ENCODE measurements at regions not wholly inside any gene's neighbourhood (a gene's known extent, or its start where the extent isn't known, plus 50 kb on each side); places are given as distances from the start of the nearest gene placed in this dataset.

DNA sequence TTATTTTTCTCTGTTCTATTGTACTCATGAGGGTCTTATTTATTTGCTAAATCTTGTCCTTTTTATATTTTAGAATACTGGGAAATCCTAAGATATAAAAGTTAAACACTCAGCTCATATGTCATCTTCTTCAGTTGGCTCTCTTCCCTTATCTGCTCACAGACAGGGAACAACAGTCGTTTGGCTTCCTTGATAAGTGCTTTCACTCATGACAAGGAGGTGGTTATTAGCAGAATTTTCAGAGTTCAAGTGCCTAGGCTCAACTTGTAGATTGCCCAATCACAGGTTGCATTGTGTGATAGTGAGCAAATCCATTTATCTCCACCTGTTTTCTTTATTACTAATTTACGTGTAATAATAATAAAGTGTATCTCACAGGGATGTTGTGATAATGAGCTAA lies 620.3 kb upstream of the PCDH20 start:
- WGBS, 2 donors = 30% methylated on average over 2 of the region's 2 CpGs
- no peaks in the 10 kb centered on the region for H3K36me3 ChIP-seq (replicated peaks in 1 of 2; ENCODE audit: insufficient read depth in 1 of 2, low read depth in 2 of 2)
- TF ChIP-seq CTCF (IDR thresholded peaks at IDR 0.05) = no peak
- no peak for TF ChIP-seq POLR2A (IDR thresholded peaks at IDR 0.05)
- H3K4me3 ChIP-seq = no peak overlapping the region
- no peak for ATAC-seq
- H3K27me3 ChIP-seq = no peaks in the 10 kb centered on the region
- H3K9me3 ChIP-seq = no peaks in the 10 kb centered on the region
- no peaks in the 10 kb centered on the region for H3K4me1 ChIP-seq
- intact Hi-C loops (cut with DNase I) = no loop called here
- DNase-seq = no peak
- H3K27ac ChIP-seq = no peak overlapping the region

GRCh38 chr13:62033934-62034333 lies 618.3 kb upstream of the PCDH20 start:
- TF ChIP-seq CTCF (IDR thresholded peaks at IDR 0.05) = no peak
- TF ChIP-seq POLR2A (IDR thresholded peaks at IDR 0.05) = no peak
- intact Hi-C loops (cut with DNase I) = no loop called here
- Histone ChIP-seq H3K27me3 (no peaks in the 10 kb centered on the region), H3K9me3 (no peaks in the 10 kb centered on the region), H3K27ac (no peak overlapping the region), H3K4me3 (no peak overlapping the region), H3K36me3 (replicated peaks in 1 of 2; ENCODE audit: insufficient read depth in 1 of 2, low read depth in 2 of 2) (no peaks in the 10 kb centered on the region), H3K4me1 (no peaks in the 10 kb centered on the region)
- DNase-seq = no peak
- 37 to 44% methylated on average over 4 of the region's 4 CpGs for WGBS, 2 donors
- no peak for ATAC-seq

- no peaks in the 10 kb centered on the region for H3K9me3 ChIP-seq
- no peaks in the 10 kb centered on the region for H3K36me3 ChIP-seq (replicated peaks in 1 of 2; ENCODE audit: insufficient read depth in 1 of 2, low read depth in 2 of 2)
- no peaks in the 10 kb centered on the region for H3K27me3 ChIP-seq
- H3K27ac ChIP-seq = no peak overlapping the region
- DNase-seq (no peak), ATAC-seq (no peak)
- intact Hi-C loops (cut with DNase I) = no loop called here
- TF ChIP-seq CTCF (IDR thresholded peaks at IDR 0.05) (no peak), POLR2A (IDR thresholded peaks at IDR 0.05) (no peak)
- no peak overlapping the region for H3K4me3 ChIP-seq
- no peaks in the 10 kb centered on the region for H3K4me1 ChIP-seq
- WGBS, 2 donors = 76 to 89% methylated on average over 1 of the region's 1 CpG
These were observed 606.7 kb upstream of the PCDH20 start for GRCh38 chr13:62022369-62022768.

DNA sequence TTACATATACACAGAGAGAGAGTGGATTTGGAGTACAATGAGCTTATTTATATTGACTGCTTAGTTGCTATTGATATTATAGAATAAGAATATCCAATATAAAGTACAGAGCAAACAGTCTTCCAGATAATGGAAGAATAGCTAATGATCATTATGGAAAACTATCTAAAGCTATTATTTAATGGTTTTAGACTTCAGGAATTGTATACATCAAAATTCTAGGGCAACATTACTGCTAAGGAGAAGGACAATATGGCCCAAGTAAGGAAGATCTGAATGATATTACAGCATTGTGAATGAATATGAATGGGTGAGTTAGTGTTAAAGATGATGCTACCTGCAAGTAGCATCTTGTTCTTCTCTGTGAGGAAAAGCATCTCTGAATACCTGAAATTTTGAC lies 604.2 kb upstream of the PCDH20 start:
- Histone ChIP-seq H3K4me1 (no peaks in the 10 kb centered on the region), H3K27ac (no peak overlapping the region), H3K27me3 (no peaks in the 10 kb centered on the region), H3K9me3 (no peaks in the 10 kb centered on the region), H3K36me3 (replicated peaks in 1 of 2; ENCODE audit: insufficient read depth in 1 of 2, low read depth in 2 of 2) (no peaks in the 10 kb centered on the region), H3K4me3 (no peak overlapping the region)
- ATAC-seq = no peak
- TF ChIP-seq POLR2A (IDR thresholded peaks at IDR 0.05) = no peak
- TF ChIP-seq CTCF (IDR thresholded peaks at IDR 0.05) = no peak
- intact Hi-C loops (cut with DNase I) = no loop called here
- no peak for DNase-seq

DNA sequence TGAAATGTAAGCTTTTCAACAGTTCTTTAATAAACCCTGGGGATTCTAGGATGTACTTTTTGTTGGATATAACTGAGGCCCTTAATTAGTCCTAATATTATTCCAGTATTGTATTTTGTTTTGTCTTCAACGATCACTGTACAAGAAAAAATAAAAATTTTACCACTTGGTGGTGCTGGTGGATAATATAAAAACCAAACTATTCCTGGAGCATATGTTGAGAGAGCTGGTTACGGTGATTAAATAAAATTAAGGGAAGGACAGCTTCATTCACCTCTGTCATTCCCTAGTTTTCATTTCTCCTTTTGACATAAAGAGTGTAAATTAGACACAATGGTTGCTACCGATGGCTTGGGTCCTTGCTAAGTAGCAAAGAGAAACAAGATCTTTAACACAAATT lies 598.6 kb upstream of the PCDH20 start:
- no peaks in the 10 kb centered on the region for H3K27me3 ChIP-seq
- ATAC-seq (no peak), DNase-seq (no peak)
- 19 to 34% methylated on average over 3 of the region's 3 CpGs for WGBS, 2 donors
- no peaks in the 10 kb centered on the region for H3K9me3 ChIP-seq
- TF ChIP-seq CTCF (IDR thresholded peaks at IDR 0.05) = peak in 1 of 7 experiments; percentile 40
- no peak for TF ChIP-seq POLR2A (IDR thresholded peaks at IDR 0.05)
- no peak overlapping the region for H3K4me3 ChIP-seq
- intact Hi-C loops (cut with DNase I) = no loop called here
- no peaks in the 10 kb centered on the region for H3K4me1 ChIP-seq
- no peaks in the 10 kb centered on the region for H3K36me3 ChIP-seq (replicated peaks in 1 of 2; ENCODE audit: insufficient read depth in 1 of 2, low read depth in 2 of 2)
- no peak overlapping the region for H3K27ac ChIP-seq
